ENCODE measurements at regions not wholly inside any gene's neighbourhood (a gene's known extent, or its start where the extent isn't known, plus 50 kb on each side); places are given as distances from the start of the nearest gene placed in this dataset.

- Histone ChIP-seq H2AFZ (ENCODE audit: low read length) (no peak overlapping the region), H3K4me2 (ENCODE audit: insufficient read depth, insufficient read length, low read length) (peak overlapping the region; percentile 49), H3K79me2 (ENCODE audit: insufficient read depth, low read length) (no peaks in the 10 kb centered on the region), H4K5ac (ENCODE audit: insufficient read length, low read depth, low read length) (no peak overlapping the region), H3K4ac (ENCODE audit: low read depth, low read length) (no peak overlapping the region), H3K27me3 (ENCODE audit: insufficient read depth, low read length) (no peaks in the 10 kb centered on the region; the same call in 1 of the 2 replicates), H3K27ac (ENCODE audit: insufficient read length, low read depth, low read length) (peak overlapping the region; percentile 77), H3K23ac (ENCODE audit: insufficient read length, low read depth, low read length) (no peak overlapping the region), H2BK15ac (ENCODE audit: low read depth, low read length) (no peak overlapping the region), H2AK5ac (ENCODE audit: insufficient read length, low read length) (no peak overlapping the region), H3K4me1 (ENCODE audit: insufficient read depth, low read length) (peaks cover 12% of the 10 kb centered on the region; the same call in 1 of the 2 replicates), H3K23me2 (ENCODE audit: insufficient read length, low read depth, low read length, poor library complexity, severe bottlenecking) (no peaks in the 10 kb centered on the region), H2BK12ac (ENCODE audit: insufficient read length, low read depth, low read length) (no peak overlapping the region), H2BK120ac (ENCODE audit: low read depth, low read length, poor library complexity, severe bottlenecking) (no peak overlapping the region), H3K56ac (ENCODE audit: insufficient read length, low read depth, low read length) (no peak overlapping the region), H4K8ac (replicated peaks; ENCODE audit: insufficient read length, low read depth, low read length) (no peak overlapping the region), H3K14ac (ENCODE audit: insufficient read depth, low read length) (no peak overlapping the region), H3T11ph (ENCODE audit: low read length) (no peak overlapping the region), H3K9ac (ENCODE audit: extremely low read depth, insufficient read length, low read length) (no peak overlapping the region), H3K9me3 (ENCODE audit: control insufficient read depth, low read depth, low read length) (no peaks in the 10 kb centered on the region), H3K18ac (ENCODE audit: insufficient read length, low read depth, low read length) (no peak overlapping the region), H4K91ac (ENCODE audit: insufficient read length, low read depth, low read length) (no peak overlapping the region), H2BK20ac (ENCODE audit: low read depth, low read length, poor library complexity, severe bottlenecking) (no peak overlapping the region), H4K20me1 (ENCODE audit: control insufficient read depth, insufficient read depth, insufficient read length) (no peaks in the 10 kb centered on the region), H2BK5ac (ENCODE audit: insufficient read length, low read length) (no peak overlapping the region), H3K79me1 (ENCODE audit: insufficient read depth, low read depth, low read length, poor library complexity, severe bottlenecking) (no peaks in the 10 kb centered on the region)
- H3K4me1 Mint-ChIP-seq = peaks cover 57 to 61% of the 10 kb centered on the region in 2 experiments
- no peak for DNase-seq
- no peaks in the 10 kb centered on the region; a peak in 2 of 7 replicates for H3K36me3 Mint-ChIP-seq (ENCODE audit: insufficient read depth in 1 of 3, low read depth in 3 of 3)
- H3K27me3 Mint-ChIP-seq (ENCODE audit: low read depth) = no peaks in the 10 kb centered on the region
- H3K4me3 Mint-ChIP-seq = peak overlapping the region; percentile 35 to 67
- peak overlapping the region; percentile 97 to 99 (median 98) for H3K27ac Mint-ChIP-seq
- H3K9me3 Mint-ChIP-seq = peaks cover 0 to 2% of the 10 kb centered on the region in 2 experiments; a peak in 2 of 5 replicates
- no peak for TF ChIP-seq CTCF (conservative IDR thresholded peaks at IDR 0.05)
- WGBS (ENCODE audit: extremely low coverage, insufficient read length, low lambda C conversion rate) = no CpG with 5 or more reads among the region's 10 CpGs
These were observed 52.2 kb upstream of the TMEM18 start for GRCh38 chr2:729376-729861.

Data from H9 (cell line).